Pons (tissue), 1 donor: ENCODE measurements at regions not wholly inside any gene's neighbourhood (a gene's known extent, or its start where the extent isn't known, plus 50 kb on each side); places are given as distances from the start of the nearest gene placed in this dataset.
"Not testable (repeated sequence)": the region's sequence is repeated elsewhere in the genome, so short reads cannot be mapped to it uniquely, and the experiment has no call there.

Experiments
- DNase-seq: peaks from one replicate; pipeline ENCODE4 v3.0.0-alpha.2; 2016; ENCODE audit warnings: low spot score

DNA sequence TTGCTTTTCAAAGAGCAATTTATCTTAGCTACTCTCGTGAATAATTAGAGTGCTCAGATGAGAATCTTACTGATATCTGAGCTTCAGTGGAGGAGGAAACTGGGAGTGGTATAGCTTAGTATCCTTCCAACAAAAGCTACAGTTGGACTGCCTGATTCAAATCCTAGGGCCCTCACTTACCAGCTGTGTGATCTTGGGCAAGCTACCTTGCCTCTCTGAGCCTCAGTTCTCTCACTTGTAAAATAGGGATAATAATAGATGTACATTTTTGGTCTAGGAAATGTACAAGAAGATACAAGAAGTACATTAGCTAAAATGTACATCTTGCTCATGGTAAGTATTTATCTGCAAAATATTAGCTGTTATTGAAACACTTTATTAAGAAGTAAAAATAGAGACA lies 502.0 kb downstream of the HAPSTR1 start:
- DNase-seq, result no peak

DNA sequence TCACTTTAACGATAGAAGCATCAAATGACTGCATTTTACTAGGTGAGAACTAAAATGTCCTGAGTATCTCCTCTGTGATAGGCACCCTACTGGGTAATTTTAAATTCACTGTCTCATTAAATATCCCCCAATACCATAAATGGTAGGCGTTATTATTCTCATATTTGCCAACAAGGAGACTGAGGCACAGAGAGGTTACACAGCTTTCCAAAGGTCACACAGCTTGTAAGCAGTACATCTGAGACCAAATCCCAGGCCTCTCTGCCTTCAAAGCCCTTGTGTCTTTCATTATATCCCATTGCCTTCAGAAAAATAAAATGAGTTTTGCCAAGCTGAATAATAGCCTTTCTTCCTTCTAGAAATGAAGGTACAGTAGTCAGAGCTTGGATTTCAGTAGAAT lies 502.6 kb downstream of the HAPSTR1 start:
- no peak for DNase-seq

DNA sequence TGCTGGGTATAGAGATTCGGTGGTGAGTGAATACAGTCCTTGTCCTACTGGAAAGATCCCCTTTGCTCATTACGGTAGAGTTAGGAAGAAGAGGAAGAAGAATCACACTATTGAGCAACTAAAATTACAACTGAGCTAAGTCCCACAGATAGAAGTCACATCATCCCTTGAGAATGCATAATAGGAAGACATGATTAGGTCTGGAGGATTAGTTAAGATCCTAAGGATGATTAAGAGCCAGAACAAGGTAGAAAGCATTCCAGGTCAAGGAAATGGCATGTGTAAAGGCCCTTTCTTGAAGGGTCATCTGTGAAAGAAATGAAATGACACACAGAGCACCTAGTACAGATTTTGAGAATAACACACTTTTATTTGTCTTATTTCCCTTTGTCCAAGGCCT lies 503.5 kb downstream of the HAPSTR1 start:
- no peak for DNase-seq

DNA sequence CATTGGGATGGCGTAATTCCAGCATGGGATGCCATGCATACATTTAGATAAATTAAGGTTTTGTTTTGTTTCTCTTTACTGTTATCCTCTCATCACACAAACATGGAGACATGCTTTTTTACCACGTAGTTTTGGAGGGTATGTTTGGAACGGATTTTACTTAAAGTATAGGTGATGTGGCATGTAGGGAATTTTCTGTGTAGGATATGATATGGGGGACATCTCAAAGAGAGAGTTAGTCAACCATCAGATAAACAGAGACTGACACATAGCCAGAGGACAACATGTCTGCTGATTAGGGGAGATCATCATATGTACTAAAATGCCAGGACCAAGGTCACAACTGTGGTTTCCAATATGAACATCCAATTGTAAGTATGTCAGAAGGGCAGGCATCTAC lies 503.9 kb downstream of the HAPSTR1 start:
- DNase-seq, result no peak

DNA sequence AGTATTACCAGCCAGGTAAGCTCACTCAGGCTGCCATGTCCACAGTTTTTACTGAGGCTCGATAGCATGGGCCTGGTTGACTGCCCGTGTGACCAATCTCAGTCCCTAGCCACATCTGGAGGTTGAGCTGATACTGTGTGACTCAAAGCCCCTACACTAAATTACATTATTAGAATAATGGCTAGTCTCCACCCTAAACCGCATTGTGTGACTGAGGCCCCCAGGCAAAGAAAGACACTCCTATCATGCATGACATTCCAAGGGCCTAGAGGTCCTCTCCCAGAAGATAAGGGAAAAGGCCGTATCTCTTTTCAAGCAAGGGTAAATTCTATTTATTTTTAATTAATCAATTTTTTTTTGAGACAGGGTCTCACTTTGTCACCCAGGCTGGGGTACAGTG lies 505.3 kb downstream of the HAPSTR1 start:
- no peak for DNase-seq

DNA sequence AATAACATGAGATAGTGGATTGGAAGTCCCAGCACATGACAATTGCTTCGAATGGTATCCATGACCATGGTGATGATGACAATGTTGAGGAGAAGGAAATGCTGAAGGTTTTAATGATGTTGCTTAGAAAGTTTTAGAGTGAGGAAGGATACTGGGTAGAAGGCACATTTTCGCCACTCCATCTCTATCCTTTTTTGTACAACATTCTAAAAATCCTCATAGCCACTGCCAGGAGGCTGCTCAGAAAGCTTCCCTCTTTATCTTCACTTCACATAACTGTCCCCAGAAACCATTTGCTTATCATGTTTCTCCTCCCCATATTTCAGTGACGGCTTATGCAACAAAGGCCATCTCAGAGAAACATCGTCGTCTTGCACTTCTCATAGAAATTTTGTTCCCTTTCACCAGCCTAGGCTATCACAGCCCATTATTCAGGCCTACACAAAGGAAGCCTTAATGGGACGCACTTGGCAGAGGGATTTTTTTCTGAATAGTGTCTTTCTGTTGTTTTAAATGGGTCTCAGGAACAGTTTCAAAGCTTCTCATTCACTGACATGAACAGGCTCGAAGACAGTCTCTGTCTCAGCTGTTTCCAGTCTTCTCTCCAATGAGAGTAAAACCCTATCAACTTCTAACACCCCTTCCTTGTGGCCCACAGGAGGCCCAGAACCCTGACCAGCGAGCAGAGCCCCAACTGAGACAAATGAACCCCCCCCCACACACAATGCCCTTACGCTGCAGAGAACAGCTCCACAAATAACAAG lies 506.7 kb downstream of the HAPSTR1 start:
- DNase-seq, result peak; percentile 98

DNA sequence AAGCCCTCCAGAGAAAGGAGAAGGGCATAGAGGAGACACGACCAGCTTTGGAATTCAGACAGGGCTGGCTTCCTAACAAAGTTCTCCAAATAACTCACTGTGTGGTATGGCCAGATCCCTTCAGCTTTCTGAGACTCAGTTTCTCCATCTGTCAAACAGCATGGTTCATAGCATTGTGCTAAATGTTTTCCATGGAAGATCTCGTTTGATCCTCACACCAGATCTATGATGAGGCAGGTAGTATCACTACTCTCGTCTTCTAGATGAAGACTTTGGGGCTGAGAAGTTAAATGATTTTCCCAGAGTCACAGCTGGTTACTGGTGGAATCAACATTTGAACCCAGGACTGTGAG lies 507.3 kb downstream of the HAPSTR1 start:
- DNase-seq, result no peak

DNA sequence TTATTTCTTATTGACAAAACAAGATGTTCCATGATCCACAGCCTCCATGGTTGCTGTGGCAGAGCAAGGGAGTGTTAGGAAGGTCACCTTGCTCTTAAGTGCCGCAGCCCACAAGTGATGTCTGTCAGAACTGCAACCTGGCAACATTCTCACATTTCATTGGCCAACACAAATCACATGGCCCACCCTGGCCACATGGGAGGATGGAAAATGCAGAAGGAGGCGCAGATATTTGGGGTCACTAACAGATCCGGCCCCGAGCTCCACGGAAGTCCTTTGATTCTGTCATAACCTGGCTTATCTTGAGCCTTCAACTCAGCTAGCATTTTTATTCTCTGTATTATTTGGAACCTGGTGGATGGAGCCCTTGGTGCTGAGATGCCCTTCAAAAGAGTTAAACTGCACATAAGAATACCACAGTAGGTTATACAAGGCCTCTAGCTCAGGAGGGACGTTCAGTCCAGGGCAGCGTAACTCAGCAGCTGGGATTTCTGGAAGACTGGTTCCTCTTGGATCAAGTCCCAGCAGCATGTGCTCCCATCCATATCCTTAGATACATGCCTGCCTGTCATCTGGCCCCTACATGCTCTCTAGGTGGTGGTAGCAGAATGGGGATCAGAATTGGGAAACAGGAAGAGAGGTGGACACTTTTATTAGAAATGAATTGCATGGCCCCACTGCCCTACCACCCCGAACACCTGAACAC lies 508.1 kb downstream of the HAPSTR1 start:
- no peak for DNase-seq

DNA sequence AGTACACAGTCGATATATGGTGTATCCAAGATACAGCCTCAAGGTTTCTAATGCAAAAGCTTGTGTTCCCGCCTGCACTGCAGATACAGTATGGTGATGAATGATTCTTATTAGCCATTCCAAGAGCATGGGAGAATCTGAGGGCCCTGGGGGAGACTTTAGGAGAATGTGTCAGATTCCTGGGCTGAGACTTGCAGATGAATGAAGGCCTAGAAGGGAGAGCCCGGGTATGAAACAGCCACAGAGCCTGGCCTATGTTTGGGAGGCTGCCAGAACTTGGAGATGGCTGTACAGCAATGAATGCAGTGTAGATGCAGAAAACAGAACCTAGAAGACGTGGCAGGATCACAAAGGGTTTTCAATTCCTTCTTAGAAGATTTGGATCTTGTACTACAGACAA lies 510.7 kb downstream of the HAPSTR1 start:
- DNase-seq, result peak; percentile 38

DNA sequence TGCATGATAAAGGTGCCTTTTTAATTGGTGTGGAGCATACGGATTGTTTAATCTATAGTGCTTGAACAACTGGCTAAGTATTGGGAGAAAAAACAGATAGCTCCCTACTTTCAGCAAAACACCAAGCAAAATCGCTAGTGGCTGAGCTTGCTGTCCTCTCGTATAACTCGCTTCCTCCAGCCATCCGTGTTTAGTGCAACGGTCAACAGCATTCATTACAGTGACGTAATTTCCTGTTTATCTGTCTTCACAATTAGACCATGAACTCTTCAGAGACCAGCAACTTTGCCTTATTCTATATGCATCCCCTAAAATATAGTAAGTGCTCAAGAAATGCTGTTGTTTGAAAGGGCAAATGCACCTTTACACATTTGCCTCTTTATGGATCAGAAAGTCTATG lies 511.9 kb downstream of the HAPSTR1 start:
- no peak for DNase-seq

DNA sequence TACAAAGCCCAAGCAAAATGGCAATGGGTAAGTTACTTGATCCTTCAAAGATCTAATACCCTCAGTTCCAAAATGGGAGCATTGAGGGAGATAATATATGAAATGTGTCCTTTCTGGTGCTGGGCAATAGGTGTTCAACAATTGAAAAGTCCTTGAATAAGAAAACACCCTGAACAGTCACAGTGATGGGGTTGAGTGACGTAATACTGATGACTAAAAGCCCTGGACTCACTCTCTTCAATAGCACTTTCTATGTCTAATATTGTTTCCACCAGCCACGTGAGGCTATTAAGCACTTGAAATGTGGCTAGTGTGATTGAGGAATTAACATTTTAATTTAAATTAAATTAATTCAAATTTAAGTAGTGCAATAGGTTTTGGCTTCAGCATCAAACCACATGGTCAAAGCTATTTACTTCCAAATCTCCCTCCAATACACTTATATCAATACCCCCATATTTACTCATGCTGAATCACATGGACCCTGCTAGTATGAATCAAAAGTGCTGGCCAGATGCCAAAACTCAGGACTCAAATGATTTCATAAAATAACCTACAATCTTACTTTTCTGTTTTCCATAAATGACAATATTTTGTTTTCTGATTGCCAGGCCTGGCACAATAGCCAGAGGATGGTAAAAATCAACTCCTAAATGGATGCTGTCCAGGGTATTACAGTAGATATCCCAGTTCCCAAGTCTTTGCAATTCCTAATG lies 516.2 kb downstream of the HAPSTR1 start:
- DNase-seq, result no peak

DNA sequence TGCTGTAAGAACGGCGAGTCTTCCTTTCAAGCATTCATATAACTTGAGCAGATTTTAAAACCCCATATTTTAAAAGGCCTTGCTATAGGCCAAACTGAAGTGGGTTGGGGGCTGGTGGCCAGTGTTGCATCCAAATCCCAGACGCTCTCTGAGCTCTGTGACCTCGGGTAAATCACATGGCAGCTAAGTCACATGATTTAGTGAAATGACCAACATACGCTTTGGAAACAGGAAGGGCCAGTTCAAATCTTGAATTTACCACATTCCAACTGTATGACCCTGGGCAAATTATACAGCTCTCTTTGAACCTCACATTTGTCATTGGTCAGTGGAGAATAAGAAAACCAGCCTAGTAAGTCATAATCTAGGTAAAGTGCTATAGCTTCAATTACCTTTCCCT lies 519.3 kb downstream of the HAPSTR1 start:
- DNase-seq, result no peak

DNA sequence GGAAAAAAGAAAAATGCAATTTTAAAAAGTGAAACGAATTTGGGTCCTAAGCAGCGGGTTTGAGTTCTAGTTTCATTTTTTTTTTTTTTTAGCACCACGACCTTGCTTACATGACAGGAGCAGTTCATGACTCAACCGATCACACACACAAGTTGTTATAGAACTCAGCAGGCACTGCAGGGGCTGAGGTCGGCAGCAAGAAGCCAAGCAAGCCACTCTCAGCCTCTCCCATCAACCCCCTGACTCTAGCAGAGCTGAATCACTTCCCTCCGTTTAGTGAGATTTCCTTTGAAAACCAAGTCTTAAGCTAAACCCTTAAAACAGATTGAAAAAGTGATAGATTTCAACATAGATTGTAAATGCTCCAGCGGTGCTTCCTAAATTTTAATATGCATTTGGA lies 520.8 kb downstream of the HAPSTR1 start:
- DNase-seq, result no peak

DNA sequence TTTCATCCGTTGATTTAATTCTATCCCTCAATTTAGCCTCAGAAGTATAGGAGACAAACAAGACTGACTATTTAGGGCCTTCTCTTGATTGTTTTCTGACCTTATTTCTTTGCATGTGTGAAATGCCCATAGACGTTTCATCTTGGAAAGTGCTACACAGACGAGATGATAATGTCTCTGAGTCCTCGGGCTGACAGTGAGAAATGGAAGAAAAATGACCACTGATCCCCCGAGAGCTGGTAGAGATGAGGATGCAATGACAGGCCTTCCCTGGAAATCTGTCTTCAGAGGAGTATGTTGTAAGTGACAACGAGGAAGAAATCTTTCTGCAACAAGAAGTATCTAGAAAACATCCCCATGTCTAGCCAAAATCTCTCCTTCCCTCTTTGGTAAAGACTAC lies 522.9 kb downstream of the HAPSTR1 start:
- no peak for DNase-seq

DNA sequence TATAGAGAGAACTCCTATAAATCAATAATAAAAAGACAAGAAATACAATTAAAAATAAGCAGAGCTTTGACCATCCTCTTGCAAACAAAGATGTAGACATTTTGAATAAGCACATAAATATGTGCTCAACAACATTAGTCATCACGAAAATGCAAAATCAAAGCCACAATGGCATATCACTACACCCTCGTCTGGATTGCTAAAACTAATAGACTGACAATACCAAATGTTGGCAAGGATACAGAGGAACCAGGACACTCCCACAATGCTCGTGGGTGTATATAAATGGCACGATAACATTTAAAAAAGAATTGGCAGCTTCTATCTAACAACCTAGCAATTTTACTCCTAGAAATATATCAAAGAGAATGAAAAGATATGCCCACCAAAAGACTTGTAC lies 530.8 kb downstream of the HAPSTR1 start:
- no peak for DNase-seq

DNA sequence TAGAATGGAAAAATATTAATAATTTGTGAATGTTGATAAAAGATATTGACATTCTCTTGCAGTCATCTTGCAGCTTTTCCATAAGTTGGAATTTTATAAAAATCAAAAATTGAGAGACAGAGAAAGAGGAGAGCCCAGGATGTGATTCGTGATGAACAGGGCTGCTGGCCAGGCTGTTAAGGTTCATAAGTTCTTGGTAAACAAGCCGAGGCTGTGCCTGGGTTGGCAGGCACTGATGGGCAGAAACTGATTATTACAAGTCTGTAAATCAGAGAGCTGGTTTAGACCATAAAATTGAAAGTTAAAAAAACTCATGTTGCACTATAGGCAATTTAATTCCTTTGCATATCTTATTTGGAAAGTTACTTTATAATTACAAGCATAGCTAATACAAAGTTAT lies 533.7 kb downstream of the HAPSTR1 start:
- DNase-seq, result no peak

DNA sequence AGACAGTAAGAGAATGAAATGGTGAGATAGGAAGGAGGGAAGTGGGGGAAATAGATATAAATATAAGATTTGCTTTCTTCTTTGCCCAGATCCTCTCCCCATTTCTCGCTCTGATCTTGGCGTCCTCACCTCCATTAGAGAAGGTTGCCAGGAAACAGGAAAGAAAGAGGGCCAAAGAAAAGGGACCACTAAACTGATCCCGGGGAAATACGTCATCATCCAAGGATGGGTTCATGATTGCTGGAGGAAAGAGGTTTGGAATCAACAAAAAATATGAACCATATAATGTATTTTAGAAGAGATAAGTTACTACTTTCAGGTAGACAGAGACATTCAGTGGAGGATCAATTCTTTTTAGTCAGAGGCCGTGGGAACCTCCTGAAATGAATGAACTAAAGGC lies 536.0 kb downstream of the HAPSTR1 start:
- DNase-seq, result no peak

DNA sequence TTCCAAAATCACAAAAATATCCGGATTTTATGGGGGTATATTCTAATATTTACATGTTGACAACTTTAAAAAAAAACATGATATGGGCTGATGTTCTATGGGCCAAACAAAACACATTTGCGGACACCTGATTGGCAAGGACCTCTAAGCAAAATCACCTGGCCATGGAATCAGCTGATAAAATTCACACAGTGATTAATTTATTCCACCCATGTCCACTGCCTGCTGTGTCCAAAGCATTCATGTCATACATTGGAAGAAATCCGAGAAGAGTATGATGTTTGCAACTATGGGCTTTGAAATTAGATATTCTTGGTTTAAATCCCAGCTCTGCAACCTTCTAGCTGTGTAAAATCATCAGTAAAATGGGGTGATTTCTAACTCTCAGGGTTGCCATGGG lies 538.7 kb downstream of the HAPSTR1 start:
- DNase-seq, result no peak

DNA sequence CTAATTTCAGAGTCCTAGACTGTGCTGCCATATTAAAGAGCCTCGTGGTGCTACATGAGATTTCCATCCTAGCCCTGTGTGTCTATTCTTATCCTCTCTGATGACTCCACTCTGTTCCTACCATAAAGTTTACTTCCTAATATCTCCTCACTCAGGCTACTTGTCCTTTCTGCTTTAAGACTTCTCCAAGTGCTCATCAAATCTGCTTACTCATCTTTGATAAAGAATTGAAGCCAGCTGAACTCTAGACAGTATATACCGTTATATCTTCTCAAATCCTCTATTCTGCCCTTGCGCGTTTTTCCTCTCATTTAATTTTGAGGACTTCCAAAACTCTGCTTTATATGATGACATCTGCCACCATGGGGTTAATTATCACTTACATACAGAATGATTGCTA lies 539.5 kb downstream of the HAPSTR1 start:
- no peak for DNase-seq

DNA sequence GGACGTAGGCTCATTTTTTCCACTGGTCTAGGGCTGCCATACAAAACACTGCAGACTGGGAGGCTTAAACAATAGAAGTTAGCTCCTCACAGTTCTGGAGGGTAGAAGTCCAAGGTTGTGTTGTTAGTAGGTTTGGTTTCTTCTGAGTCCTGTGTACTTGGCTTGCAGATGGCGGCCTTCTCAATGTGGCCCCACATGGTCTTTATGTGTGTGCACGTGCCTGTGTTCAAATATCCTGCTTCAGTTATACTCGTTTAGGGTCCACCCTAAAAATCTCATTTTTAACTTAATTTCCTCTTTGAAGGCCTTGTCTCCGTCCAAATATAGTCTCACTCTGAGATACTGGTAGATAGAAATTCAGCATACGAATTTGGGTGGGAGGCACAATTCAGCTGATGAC lies 542.4 kb downstream of the HAPSTR1 start:
- DNase-seq, result no peak

DNA sequence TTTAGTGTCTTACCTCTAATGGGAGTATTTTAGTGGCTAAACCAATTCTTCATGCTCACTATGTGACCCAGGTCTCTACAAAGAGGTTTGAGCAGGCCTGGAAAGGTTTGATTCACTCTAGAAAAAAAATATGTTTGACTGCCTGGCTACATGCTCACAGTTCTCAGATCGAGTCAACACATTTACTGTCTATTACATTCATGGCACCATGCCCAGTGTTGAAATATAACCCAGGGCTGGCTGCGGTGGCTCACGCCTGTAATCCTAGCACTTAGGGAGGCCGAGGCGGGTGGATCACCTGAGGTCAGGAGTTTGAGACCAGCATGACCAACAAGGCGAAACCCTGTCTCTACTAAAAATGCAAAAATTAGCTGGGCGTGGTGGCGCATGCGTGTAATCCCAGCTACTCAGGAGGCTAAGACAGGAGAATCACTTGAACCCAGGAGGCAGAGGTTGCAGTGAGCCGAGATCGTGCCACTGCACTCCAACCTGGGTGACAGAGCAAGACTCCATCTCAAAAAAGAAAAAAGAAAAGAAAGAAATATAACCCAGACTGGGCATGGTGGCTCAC lies 543.8 kb downstream of the HAPSTR1 start:
- DNase-seq, result not testable (repeated sequence)

DNA sequence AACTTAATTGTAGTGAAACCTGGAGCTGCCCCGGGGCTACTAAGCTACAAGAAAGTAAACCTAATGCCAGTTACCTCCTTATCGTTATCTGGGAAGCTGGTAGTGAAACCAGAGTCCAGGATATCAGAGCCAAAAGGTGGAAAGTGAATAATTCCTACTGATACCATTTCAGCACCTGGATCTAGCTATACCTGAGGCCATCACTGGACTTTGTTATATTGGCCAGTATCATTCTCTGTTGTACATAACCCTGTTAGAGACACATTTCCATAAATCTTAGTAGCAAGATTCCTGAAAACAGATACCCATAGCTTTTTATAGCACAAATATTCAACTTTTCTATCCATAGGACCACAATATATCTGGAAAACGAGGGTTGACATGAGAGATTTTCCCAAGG lies 538.0 kb downstream of the GRIN2A start:
- no peak for DNase-seq

DNA sequence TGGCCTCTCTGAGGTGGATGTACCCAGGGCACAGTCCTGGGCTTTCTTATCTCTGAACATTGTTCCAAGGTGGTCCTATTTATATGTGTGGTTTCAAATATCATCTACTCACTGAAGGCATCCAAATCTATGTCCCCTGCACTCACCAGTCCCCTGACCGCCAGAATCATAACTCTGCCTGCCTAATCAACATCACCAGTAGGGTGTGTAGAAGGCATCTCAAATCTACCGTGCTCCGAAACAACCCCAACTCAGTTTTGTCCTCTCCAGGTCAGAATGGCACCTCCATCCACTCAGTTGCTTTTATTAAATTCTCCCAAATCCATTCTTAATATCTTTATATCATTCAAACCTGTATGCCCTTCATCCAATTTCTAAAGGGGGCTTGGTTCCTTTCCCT lies 536.3 kb downstream of the GRIN2A start:
- DNase-seq, result no peak
